K562 (cell line): ENCODE measurements at regions not wholly inside any gene's neighbourhood (a gene's known extent, or its start where the extent isn't known, plus 50 kb on each side); places are given as distances from the start of the nearest gene placed in this dataset.

Source experiments
- ATAC-seq: fragments of 200-7000 bp; cut with Tn5 transposase; 3 replicates; pipeline ENCODE4 v1.9.1; 2020; ENCODE audit warnings: moderate library complexity
- BruUV-seq: library from RNA; stranded (reverse); fragments of 400-500 nt; replicated peaks from 2 replicates; lab custom pipeline; 2021; lab: Mats Ljungman, UMichigan
- CTCF ChIA-PET: fragments of 300-600 bp; formaldehyde crosslinking; extraction: SDS; loops from one replicate; lab custom pipeline; 2021; ENCODE audit warnings: low intra/inter-chr PET ratio; lab: Yijun Ruan, JAX
- POLR2A ChIA-PET: fragments of 300-600, 350-650 bp; sonication (Branson Sonifier 250); formaldehyde crosslinking; extraction: SDS; loops from one replicate; lab custom pipeline; 2021; ENCODE audit warnings: antibody characterized with exemption, inconsistent platforms; lab: Yijun Ruan, JAX
- DNase-seq, 4 experiments: peaks; one replicate each; pipeline versions ENCODE4 v3.0.0 to v3.0.0-alpha.2; 2011 to 2018; ENCODE audit warnings: low spot score in 3 of 4, mixed read lengths in 3 of 4; ENCODE audit errors: extremely low read depth in 1 of 4
- FAIRE-seq: peaks from 2 replicates; lab custom pipeline; 2011; peaks lifted over from hg19 to GRCh38; lab: Jason Lieb, UNC
- H2AFZ ChIP-seq: 2 replicates; pipeline ENCODE4 v1.6.0; 2011; ENCODE audit warnings: low read depth, low read length, control low read depth, inconsistent platforms
- H3K27ac ChIP-seq: fragments of 200-600 bp; 3 replicates; pipeline ENCODE4 v1.8.0; 2011; ENCODE audit warnings: low read depth, mild to moderate bottlenecking, control low read depth, inconsistent platforms, low read length, moderate library complexity, mixed read lengths; ENCODE audit errors: extremely low read depth
- H3K27me3 ChIP-seq, 2 experiments: fragments of 300-600 bp in 1 of 2; 2 replicates in 1 of 2; 3 replicates in 1 of 2; pipeline versions ENCODE4 v1.6.0 to v1.8.0; 2011; ENCODE audit warnings: inconsistent platforms in 2 of 2, low read length in 2 of 2, mild to moderate bottlenecking in 1 of 2, mixed read lengths in 1 of 2, moderate library complexity in 1 of 2; ENCODE audit not compliant: control insufficient read depth in 2 of 2, insufficient read depth in 2 of 2
- H3K36me3 ChIP-seq: fragments of 300-600 bp; 3 replicates; pipeline ENCODE4 v1.8.0; 2011; ENCODE audit warnings: mild to moderate bottlenecking, low read length, inconsistent platforms; ENCODE audit not compliant: control insufficient read depth, insufficient read depth
- H3K4me1 ChIP-seq, 2 experiments: fragments of 200-600 bp in 1 of 2; replicated peaks in 1 of 2; 2 replicates in 1 of 2; 3 replicates in 1 of 2; pipeline versions ENCODE4 v1.5.1 to v1.8.0; 2011; ENCODE audit warnings: inconsistent platforms in 2 of 2, low read length in 2 of 2, mild to moderate bottlenecking in 1 of 2, mixed read lengths in 1 of 2, moderate library complexity in 1 of 2; ENCODE audit not compliant: control insufficient read depth in 2 of 2, insufficient read depth in 2 of 2
- H3K4me2 ChIP-seq: 2 replicates; pipeline ENCODE4 v1.6.1; 2011; ENCODE audit warnings: low read length, control low read depth, inconsistent platforms, mixed read lengths; ENCODE audit not compliant: insufficient read depth
- H3K4me3 ChIP-seq: fragments of 200-600 bp; sonication (generic), shearing (Covaris generic); 2 replicates; pipeline ENCODE4 v1.5.1; 2016; ENCODE audit warnings: control low read depth, inconsistent platforms
- H3K79me2 ChIP-seq: fragments of 200-600 bp; 3 replicates; pipeline ENCODE4 v1.8.0; 2011; ENCODE audit warnings: low read length, inconsistent platforms; ENCODE audit not compliant: control insufficient read depth, insufficient read depth
- H3K9ac ChIP-seq, 2 experiments: 2 replicates each; pipeline versions ENCODE4 v1.6.0 to v1.6.1; 2011; ENCODE audit warnings: low read depth in 2 of 2, low read length in 2 of 2, control low read depth in 1 of 2, inconsistent platforms in 1 of 2, mild to moderate bottlenecking in 1 of 2, mixed read lengths in 1 of 2; ENCODE audit not compliant: insufficient read depth in 1 of 2
- H3K9me1 ChIP-seq: one replicate; pipeline ENCODE4 v1.6.0; 2011; ENCODE audit warnings: inconsistent platforms, mild to moderate bottlenecking, low read length, moderate library complexity; ENCODE audit not compliant: control insufficient read depth, insufficient read depth
- H3K9me3 ChIP-seq: replicated peaks from 2 replicates; pipeline ENCODE4 v1.5.1; 2011; ENCODE audit warnings: low read depth, low read length, inconsistent platforms; ENCODE audit not compliant: control insufficient read depth, insufficient read depth
- H4K20me1 ChIP-seq: replicated peaks from 2 replicates; pipeline ENCODE4 v1.6.1; 2011; ENCODE audit warnings: low read length, inconsistent platforms, mixed read lengths; ENCODE audit not compliant: control insufficient read depth, insufficient read depth
- GATAD2B ChIP-seq: fragments of 450-650 bp; IDR thresholded peaks from 2 replicates; pipeline ENCODE4 v1.6.1; 2017; ENCODE audit warnings: mild to moderate bottlenecking, borderline replicate concordance
- MAFK ChIP-seq: IDR thresholded peaks from 2 replicates; pipeline ENCODE4 v1.6.1; 2011; ENCODE audit warnings: low read length, improper control_type of control experiment
- PCBP1 ChIP-seq: fragments of 200-400 bp; formaldehyde crosslinking; IDR thresholded peaks from 2 replicates; pipeline ENCODE4 v1.6.1; 2018; ENCODE audit warnings: mild to moderate bottlenecking, low read depth, low read length; ENCODE audit not compliant: poor library complexity, severe bottlenecking
- SMAD1 ChIP-seq: fragments of 150-350 bp; IDR thresholded peaks from 2 replicates; pipeline ENCODE4 v1.6.1; 2014; ENCODE audit warnings: low read length, low read depth; ENCODE audit not compliant: partially characterized antibody
- SMARCE1 ChIP-seq: fragments of 450-650 bp; IDR thresholded peaks from 2 replicates; pipeline ENCODE4 v1.7.1; 2016; ENCODE audit warnings: mild to moderate bottlenecking
- TAL1 ChIP-seq: fragments of 450-650 bp; IDR thresholded peaks from 2 replicates; pipeline ENCODE4 v1.6.1; 2016; ENCODE audit warnings: mild to moderate bottlenecking
- ZNF584 ChIP-seq: fragments of 200-800 bp; sonication (Bioruptor generic); IDR thresholded peaks from 2 replicates; pipeline ENCODE4 v1.6.1; 2016; ENCODE audit warnings: low read depth, mild to moderate bottlenecking, missing genetic modification characterization, missing compliant biosample characterization
- in situ Hi-C: fragments of 300-500 bp; cut with MboI; formaldehyde crosslinking; loops from 4 replicates; pipeline ENCODE4 v1.15.0; 2018; ENCODE audit warnings: inconsistent platforms, mixed read lengths
- intact Hi-C: fragments of 100-400 bp; cut with micrococcal nuclease; formaldehyde crosslinking; loops from 2 replicates; pipeline ENCODE4 v1.14.2; 2022
- TF ChIP-seq, protein P1 (sequence below): fragments of 450-650 bp; formaldehyde crosslinking; IDR thresholded peaks from 2 replicates; pipeline ENCODE4 v1.4.0; 2020; ENCODE audit warnings: mild to moderate bottlenecking, moderate library complexity
- TF ChIP-seq, protein P2 (sequence below): fragments of 200-600 bp; sonication (generic); IDR thresholded peaks from one replicate; pipeline ENCODE4 v1.6.1; 2012; ENCODE audit warnings: mild to moderate bottlenecking, low read depth, low read length, inconsistent platforms
- TF ChIP-seq, protein P3 (sequence below), 3 experiments: fragments of 200-800 bp in 1 of 3; sonication (Bioruptor generic) in 1 of 3; sonication (generic) in 1 of 3; formaldehyde crosslinking in 1 of 3; IDR thresholded peaks; 2 replicates each; pipeline versions ENCODE4 v1.6.1 to v1.8.0; 2016 to 2022; ENCODE audit warnings: mild to moderate bottlenecking in 2 of 3, missing compliant biosample characterization in 2 of 3, missing genetic modification characterization in 2 of 3, missing genetic modification reagents in 1 of 3

DNA sequence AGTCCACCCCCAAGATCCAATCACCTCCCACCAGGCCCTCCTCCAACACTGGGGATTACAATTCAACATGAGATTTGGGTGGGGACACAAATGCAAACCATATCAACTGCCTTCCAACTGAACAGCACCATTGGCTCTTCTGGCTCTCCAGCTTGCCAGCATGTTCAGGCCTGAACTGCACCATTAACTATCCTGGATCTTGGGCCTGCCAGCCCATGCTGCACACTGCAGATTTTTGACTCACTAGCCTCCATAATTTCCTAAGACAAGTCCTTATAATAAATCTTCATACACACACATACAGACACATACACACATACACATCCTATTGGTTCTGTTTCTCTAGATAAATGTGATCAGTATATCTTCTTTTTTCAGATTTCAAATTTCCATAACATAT is 737.1 kb upstream of the SPRY2 start:
- CTCF ChIA-PET: no interaction called here
- no peaks in the 10 kb centered on the region for H3K27me3 ChIP-seq
- intact Hi-C loops: no loop called here
- TF ChIP-seq, protein P1, sequence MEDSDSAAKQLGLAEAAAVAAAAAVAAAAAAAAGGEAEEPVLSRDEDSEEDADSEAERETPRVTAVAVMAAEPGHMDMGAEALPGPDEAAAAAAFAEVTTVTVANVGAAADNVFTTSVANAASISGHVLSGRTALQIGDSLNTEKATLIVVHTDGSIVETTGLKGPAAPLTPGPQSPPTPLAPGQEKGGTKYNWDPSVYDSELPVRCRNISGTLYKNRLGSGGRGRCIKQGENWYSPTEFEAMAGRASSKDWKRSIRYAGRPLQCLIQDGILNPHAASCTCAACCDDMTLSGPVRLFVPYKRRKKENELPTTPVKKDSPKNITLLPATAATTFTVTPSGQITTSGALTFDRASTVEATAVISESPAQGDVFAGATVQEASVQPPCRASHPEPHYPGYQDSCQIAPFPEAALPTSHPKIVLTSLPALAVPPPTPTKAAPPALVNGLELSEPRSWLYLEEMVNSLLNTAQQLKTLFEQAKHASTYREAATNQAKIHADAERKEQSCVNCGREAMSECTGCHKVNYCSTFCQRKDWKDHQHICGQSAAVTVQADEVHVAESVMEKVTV: no peak
- TF ChIP-seq GATAD2B: no peak
- no peak for TF ChIP-seq MAFK
- TF ChIP-seq ZNF584 (CRISPR knock-in tag): no peak
- TF ChIP-seq SMARCE1: no peak
- TF ChIP-seq, protein P2, sequence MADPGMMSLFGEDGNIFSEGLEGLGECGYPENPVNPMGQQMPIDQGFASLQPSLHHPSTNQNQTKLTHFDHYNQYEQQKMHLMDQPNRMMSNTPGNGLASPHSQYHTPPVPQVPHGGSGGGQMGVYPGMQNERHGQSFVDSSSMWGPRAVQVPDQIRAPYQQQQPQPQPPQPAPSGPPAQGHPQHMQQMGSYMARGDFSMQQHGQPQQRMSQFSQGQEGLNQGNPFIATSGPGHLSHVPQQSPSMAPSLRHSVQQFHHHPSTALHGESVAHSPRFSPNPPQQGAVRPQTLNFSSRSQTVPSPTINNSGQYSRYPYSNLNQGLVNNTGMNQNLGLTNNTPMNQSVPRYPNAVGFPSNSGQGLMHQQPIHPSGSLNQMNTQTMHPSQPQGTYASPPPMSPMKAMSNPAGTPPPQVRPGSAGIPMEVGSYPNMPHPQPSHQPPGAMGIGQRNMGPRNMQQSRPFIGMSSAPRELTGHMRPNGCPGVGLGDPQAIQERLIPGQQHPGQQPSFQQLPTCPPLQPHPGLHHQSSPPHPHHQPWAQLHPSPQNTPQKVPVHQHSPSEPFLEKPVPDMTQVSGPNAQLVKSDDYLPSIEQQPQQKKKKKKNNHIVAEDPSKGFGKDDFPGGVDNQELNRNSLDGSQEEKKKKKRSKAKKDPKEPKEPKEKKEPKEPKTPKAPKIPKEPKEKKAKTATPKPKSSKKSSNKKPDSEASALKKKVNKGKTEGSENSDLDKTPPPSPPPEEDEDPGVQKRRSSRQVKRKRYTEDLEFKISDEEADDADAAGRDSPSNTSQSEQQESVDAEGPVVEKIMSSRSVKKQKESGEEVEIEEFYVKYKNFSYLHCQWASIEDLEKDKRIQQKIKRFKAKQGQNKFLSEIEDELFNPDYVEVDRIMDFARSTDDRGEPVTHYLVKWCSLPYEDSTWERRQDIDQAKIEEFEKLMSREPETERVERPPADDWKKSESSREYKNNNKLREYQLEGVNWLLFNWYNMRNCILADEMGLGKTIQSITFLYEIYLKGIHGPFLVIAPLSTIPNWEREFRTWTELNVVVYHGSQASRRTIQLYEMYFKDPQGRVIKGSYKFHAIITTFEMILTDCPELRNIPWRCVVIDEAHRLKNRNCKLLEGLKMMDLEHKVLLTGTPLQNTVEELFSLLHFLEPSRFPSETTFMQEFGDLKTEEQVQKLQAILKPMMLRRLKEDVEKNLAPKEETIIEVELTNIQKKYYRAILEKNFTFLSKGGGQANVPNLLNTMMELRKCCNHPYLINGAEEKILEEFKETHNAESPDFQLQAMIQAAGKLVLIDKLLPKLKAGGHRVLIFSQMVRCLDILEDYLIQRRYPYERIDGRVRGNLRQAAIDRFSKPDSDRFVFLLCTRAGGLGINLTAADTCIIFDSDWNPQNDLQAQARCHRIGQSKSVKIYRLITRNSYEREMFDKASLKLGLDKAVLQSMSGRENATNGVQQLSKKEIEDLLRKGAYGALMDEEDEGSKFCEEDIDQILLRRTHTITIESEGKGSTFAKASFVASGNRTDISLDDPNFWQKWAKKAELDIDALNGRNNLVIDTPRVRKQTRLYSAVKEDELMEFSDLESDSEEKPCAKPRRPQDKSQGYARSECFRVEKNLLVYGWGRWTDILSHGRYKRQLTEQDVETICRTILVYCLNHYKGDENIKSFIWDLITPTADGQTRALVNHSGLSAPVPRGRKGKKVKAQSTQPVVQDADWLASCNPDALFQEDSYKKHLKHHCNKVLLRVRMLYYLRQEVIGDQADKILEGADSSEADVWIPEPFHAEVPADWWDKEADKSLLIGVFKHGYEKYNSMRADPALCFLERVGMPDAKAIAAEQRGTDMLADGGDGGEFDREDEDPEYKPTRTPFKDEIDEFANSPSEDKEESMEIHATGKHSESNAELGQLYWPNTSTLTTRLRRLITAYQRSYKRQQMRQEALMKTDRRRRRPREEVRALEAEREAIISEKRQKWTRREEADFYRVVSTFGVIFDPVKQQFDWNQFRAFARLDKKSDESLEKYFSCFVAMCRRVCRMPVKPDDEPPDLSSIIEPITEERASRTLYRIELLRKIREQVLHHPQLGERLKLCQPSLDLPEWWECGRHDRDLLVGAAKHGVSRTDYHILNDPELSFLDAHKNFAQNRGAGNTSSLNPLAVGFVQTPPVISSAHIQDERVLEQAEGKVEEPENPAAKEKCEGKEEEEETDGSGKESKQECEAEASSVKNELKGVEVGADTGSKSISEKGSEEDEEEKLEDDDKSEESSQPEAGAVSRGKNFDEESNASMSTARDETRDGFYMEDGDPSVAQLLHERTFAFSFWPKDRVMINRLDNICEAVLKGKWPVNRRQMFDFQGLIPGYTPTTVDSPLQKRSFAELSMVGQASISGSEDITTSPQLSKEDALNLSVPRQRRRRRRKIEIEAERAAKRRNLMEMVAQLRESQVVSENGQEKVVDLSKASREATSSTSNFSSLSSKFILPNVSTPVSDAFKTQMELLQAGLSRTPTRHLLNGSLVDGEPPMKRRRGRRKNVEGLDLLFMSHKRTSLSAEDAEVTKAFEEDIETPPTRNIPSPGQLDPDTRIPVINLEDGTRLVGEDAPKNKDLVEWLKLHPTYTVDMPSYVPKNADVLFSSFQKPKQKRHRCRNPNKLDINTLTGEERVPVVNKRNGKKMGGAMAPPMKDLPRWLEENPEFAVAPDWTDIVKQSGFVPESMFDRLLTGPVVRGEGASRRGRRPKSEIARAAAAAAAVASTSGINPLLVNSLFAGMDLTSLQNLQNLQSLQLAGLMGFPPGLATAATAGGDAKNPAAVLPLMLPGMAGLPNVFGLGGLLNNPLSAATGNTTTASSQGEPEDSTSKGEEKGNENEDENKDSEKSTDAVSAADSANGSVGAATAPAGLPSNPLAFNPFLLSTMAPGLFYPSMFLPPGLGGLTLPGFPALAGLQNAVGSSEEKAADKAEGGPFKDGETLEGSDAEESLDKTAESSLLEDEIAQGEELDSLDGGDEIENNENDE: no peak
- TF ChIP-seq, protein P3, sequence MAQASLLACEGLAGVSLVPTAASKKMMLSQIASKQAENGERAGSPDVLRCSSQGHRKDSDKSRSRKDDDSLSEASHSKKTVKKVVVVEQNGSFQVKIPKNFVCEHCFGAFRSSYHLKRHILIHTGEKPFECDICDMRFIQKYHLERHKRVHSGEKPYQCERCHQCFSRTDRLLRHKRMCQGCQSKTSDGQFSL (CRISPR knock-in tag; IDR thresholded peaks at IDR 0.05): no peak
- TF ChIP-seq, protein P3 (tag; IDR thresholded peaks at IDR 0.05): no peak
- no peak for TF ChIP-seq TAL1
- no peak for TF ChIP-seq PCBP1
- TF ChIP-seq SMAD1: no peak

More for the DNA sequence above, 737.1 kb upstream of the SPRY2 start:
- Histone ChIP-seq H3K9me3 (no peaks in the 10 kb centered on the region), H3K27ac (no peak overlapping the region), H3K9ac (no peak overlapping the region), H3K36me3 (no peaks in the 10 kb centered on the region), H4K20me1 (no peaks in the 10 kb centered on the region), H2AFZ (no peak overlapping the region), H3K9me1 (no peaks in the 10 kb centered on the region), H3K79me2 (no peaks in the 10 kb centered on the region), H3K4me2 (no peak overlapping the region), H3K4me1 (no peaks in the 10 kb centered on the region), H3K4me3 (no peak overlapping the region)
- POLR2A ChIA-PET: no interaction called here
- ATAC-seq (no peak), FAIRE-seq (no peak), DNase-seq (no peak)
- in situ Hi-C loops: no loop called here
- BruUV-seq: no TSS peak
